GM12878 (cell line): ENCODE measurements at regions not wholly inside any gene's neighbourhood (a gene's known extent, or its start where the extent isn't known, plus 50 kb on each side); places are given as distances from the start of the nearest gene placed in this dataset.

ENCODE experiments used
- CREB1 ChIP-seq: IDR thresholded peaks from 2 replicates; pipeline ENCODE4 v1.6.1; 2012; ENCODE audit warnings: low read depth, mild to moderate bottlenecking, inconsistent platforms
- SRF ChIP-seq, 2 experiments: IDR thresholded peaks; 2 replicates each; pipeline ENCODE4 v1.6.1; 2011; ENCODE audit warnings: low read depth in 2 of 2, low read length in 2 of 2, mild to moderate bottlenecking in 1 of 2, moderate library complexity in 1 of 2
- TCF7 ChIP-seq: IDR thresholded peaks from 2 replicates; pipeline ENCODE4 v1.6.1; 2014; ENCODE audit warnings: antibody characterized with exemption, borderline replicate concordance
- TF ChIP-seq, protein P1 (sequence below): IDR thresholded peaks from 2 replicates; pipeline ENCODE4 v1.6.1; 2012; ENCODE audit warnings: mild to moderate bottlenecking, low read depth, low read length
- TF ChIP-seq, protein P2 (sequence below), 3 experiments: IDR thresholded peaks in 2 of 3; conservative IDR thresholded peaks in 1 of 3; 2 replicates each; pipeline ENCODE4 v1.5.1; 2011; ENCODE audit warnings: low read depth in 3 of 3, low read length in 3 of 3, mild to moderate bottlenecking in 3 of 3, control low read depth in 2 of 3, moderate library complexity in 2 of 3, inconsistent platforms in 1 of 3, mixed read lengths in 1 of 3; ENCODE audit not compliant: control insufficient read depth in 2 of 3, insufficient read depth in 1 of 3; ENCODE audit errors: extremely low read depth in 1 of 3

DNA sequence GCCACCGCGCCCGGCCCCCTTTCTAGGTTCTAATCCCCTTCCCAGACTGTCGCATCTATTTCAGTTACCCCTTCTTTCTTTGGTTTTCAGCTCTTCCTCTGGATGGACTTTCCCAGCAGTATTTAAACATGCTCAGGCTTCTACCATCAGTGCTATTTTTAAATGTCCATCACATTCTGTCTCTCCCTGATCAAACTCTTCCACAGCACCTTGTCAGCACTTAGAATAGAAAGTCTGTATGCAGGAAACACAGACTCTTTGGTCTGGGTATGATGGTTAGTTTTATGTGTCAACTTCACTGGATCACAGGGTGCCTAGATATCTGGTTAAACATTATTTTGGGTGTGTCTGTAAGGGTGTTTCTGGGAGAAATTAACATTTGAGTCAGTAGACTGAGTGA lies 297.8 kb upstream of the ECI2 start:
- TF ChIP-seq, protein P1, sequence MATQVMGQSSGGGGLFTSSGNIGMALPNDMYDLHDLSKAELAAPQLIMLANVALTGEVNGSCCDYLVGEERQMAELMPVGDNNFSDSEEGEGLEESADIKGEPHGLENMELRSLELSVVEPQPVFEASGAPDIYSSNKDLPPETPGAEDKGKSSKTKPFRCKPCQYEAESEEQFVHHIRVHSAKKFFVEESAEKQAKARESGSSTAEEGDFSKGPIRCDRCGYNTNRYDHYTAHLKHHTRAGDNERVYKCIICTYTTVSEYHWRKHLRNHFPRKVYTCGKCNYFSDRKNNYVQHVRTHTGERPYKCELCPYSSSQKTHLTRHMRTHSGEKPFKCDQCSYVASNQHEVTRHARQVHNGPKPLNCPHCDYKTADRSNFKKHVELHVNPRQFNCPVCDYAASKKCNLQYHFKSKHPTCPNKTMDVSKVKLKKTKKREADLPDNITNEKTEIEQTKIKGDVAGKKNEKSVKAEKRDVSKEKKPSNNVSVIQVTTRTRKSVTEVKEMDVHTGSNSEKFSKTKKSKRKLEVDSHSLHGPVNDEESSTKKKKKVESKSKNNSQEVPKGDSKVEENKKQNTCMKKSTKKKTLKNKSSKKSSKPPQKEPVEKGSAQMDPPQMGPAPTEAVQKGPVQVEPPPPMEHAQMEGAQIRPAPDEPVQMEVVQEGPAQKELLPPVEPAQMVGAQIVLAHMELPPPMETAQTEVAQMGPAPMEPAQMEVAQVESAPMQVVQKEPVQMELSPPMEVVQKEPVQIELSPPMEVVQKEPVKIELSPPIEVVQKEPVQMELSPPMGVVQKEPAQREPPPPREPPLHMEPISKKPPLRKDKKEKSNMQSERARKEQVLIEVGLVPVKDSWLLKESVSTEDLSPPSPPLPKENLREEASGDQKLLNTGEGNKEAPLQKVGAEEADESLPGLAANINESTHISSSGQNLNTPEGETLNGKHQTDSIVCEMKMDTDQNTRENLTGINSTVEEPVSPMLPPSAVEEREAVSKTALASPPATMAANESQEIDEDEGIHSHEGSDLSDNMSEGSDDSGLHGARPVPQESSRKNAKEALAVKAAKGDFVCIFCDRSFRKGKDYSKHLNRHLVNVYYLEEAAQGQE: no peak
- no peak for TF ChIP-seq SRF (IDR thresholded peaks at IDR 0.05; ENCODE audit: low read depth in 2 of 2, low read length in 2 of 2)
- TF ChIP-seq, protein P2, sequence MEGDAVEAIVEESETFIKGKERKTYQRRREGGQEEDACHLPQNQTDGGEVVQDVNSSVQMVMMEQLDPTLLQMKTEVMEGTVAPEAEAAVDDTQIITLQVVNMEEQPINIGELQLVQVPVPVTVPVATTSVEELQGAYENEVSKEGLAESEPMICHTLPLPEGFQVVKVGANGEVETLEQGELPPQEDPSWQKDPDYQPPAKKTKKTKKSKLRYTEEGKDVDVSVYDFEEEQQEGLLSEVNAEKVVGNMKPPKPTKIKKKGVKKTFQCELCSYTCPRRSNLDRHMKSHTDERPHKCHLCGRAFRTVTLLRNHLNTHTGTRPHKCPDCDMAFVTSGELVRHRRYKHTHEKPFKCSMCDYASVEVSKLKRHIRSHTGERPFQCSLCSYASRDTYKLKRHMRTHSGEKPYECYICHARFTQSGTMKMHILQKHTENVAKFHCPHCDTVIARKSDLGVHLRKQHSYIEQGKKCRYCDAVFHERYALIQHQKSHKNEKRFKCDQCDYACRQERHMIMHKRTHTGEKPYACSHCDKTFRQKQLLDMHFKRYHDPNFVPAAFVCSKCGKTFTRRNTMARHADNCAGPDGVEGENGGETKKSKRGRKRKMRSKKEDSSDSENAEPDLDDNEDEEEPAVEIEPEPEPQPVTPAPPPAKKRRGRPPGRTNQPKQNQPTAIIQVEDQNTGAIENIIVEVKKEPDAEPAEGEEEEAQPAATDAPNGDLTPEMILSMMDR (IDR thresholded peaks at IDR 0.05 in 2 of 3, conservative IDR thresholded peaks at IDR 0.05 in 1 of 3; ENCODE audit: control insufficient read depth in 2 of 3, extremely low read depth in 1 of 3, insufficient read depth in 1 of 3, low read depth in 3 of 3, low read length in 3 of 3): no peak
- TF ChIP-seq CREB1: no peak
- no peak for TF ChIP-seq TCF7
